ENCODE measurements at regions not wholly inside any gene's neighbourhood (a gene's known extent, or its start where the extent isn't known, plus 50 kb on each side); places are given as distances from the start of the nearest gene placed in this dataset.

- Histone ChIP-seq H3K36me3 (no peaks in the 10 kb centered on the region), H3K9me3 (peaks cover 0 to 20% (median 12%) of the 10 kb centered on the region in 4 donors), H3K27ac (no peak overlapping the region), H3K4me1 (no peaks in the 10 kb centered on the region), H3K27me3 (no peaks in the 10 kb centered on the region), H3K4me3 (no peak overlapping the region)
- WGBS, 5 donors = 89 to 95% (median 93%) methylated on average over 2 of the region's 2 CpGs
- intact Hi-C loops (cut with DNase I; ENCODE audit: low total_unique reads) = no loop called here
- DNase-seq = no peak
- TF ChIP-seq CTCF (IDR thresholded peaks at IDR 0.05) (no peak), EP300 (IDR thresholded peaks at IDR 0.05) (no peak), POLR2AphosphoS5 (IDR thresholded peaks at IDR 0.05) (no peak), POLR2A (IDR thresholded peaks at IDR 0.05) (no peak)
Observed at GRCh38 chr14:80074900-80075574, 136.3 kb downstream of the DIO2 start.

- intact Hi-C loops (cut with DNase I; ENCODE audit: low total_unique reads) = loop anchor here (5.0 kb wide), 1 partner anchor 788 kb away; no protein-coding TSS in a partner anchor
- Histone ChIP-seq H3K9me3 (no peaks in the 10 kb centered on the region), H3K36me3 (no peaks in the 10 kb centered on the region), H3K27ac (no peak overlapping the region), H3K4me1 (peaks cover 0 to 6% (median 0%) of the 10 kb centered on the region in 4 donors), H3K4me3 (no peak overlapping the region), H3K27me3 (no peaks in the 10 kb centered on the region)
- 71 to 84% (median 76%) methylated on average over 2 of the region's 2 CpGs for WGBS, 5 donors
- no peak for DNase-seq
- TF ChIP-seq EP300 (IDR thresholded peaks at IDR 0.05) (no peak), POLR2AphosphoS5 (IDR thresholded peaks at IDR 0.05) (no peak), CTCF (IDR thresholded peaks at IDR 0.05) (no peak), POLR2A (IDR thresholded peaks at IDR 0.05) (no peak)
Observed at GRCh38 chr14:80059041-80059440, 152.3 kb downstream of the DIO2 start.

GRCh38 chr14:80056497-80056801, 154.9 kb downstream of the DIO2 start:
- Histone ChIP-seq H3K27ac (no peak overlapping the region), H3K4me3 (no peak overlapping the region), H3K4me1 (peaks cover 0 to 6% (median 0%) of the 10 kb centered on the region in 4 donors), H3K36me3 (no peaks in the 10 kb centered on the region), H3K9me3 (no peaks in the 10 kb centered on the region), H3K27me3 (no peaks in the 10 kb centered on the region)
- WGBS, 5 donors = 22 to 31% (median 28%) methylated on average over 4 of the region's 4 CpGs
- TF ChIP-seq CTCF (IDR thresholded peaks at IDR 0.05) (no peak), EP300 (IDR thresholded peaks at IDR 0.05) (no peak), POLR2A (IDR thresholded peaks at IDR 0.05) (no peak), POLR2AphosphoS5 (IDR thresholded peaks at IDR 0.05) (no peak)
- DNase-seq = no peak
- intact Hi-C loops (cut with DNase I; ENCODE audit: low total_unique reads) = loop anchor here (5.0 kb wide), 1 partner anchor 791 kb away; no protein-coding TSS in a partner anchor

- peak; percentile 27 to 77 for DNase-seq
- TF ChIP-seq CTCF (IDR thresholded peaks at IDR 0.05) (peak in 5 of 7 experiments; percentile 48 to 67 (median 67)), EP300 (IDR thresholded peaks at IDR 0.05) (no peak), POLR2A (IDR thresholded peaks at IDR 0.05) (no peak)
- Histone ChIP-seq H3K9me3 (no peaks in the 10 kb centered on the region), H3K4me1 (peaks cover 0 to 6% (median 0%) of the 10 kb centered on the region in 4 donors), H3K36me3 (no peaks in the 10 kb centered on the region), H3K27me3 (no peaks in the 10 kb centered on the region), H3K27ac (no peak overlapping the region), H3K4me3 (no peak overlapping the region)
- intact Hi-C loops (cut with DNase I; ENCODE audit: low total_unique reads) = loop anchor here (5.0 kb wide), 1 partner anchor 791 kb away; no protein-coding TSS in a partner anchor
- 51 to 62% (median 53%) methylated on average over 7 of the region's 7 CpGs for WGBS, 5 donors
Observed at GRCh38 chr14:80055667-80056496, 155.4 kb downstream of the DIO2 start.

Data from stomach (tissue), 8 donors.